Tibial artery (tissue), 4 donors: ENCODE measurements at regions not wholly inside any gene's neighbourhood (a gene's known extent, or its start where the extent isn't known, plus 50 kb on each side); places are given as distances from the start of the nearest gene placed in this dataset.

ENCODE experiments used
- DNase-seq, 2 donors: peaks; one replicate each; pipeline ENCODE4 v3.0.0-alpha.2; 2019
- H3K27ac ChIP-seq, 2 donors: fragments of 200-600 bp; sonication (generic) in 1 of 2; 1 replicate in 1 of 2; 2 replicates in 1 of 2; pipeline ENCODE4 v1.5.1; 2018 to 2019; ENCODE audit warnings: mild to moderate bottlenecking in 1 of 2
- H3K27me3 ChIP-seq, 2 donors: fragments of 200-600 bp; sonication (generic) in 1 of 2; one replicate each; pipeline versions ENCODE4 v1.5.1 to v1.6.0; 2016 to 2019
- H3K36me3 ChIP-seq, 3 donors: fragments of 200-600 bp; sonication (generic) in 2 of 3; one replicate each; pipeline ENCODE4 v1.5.1; 2016 to 2019; ENCODE audit warnings: mild to moderate bottlenecking in 2 of 3
- H3K4me1 ChIP-seq, 4 donors: fragments of 200-600 bp; sonication (generic) in 2 of 4; 1 replicate in 3 of 4; 2 replicates in 1 of 4; pipeline ENCODE4 v1.5.1; 2016 to 2019
- H3K4me3 ChIP-seq, 2 donors: fragments of 200-600 bp; sonication (generic) in 1 of 2; 1 replicate in 1 of 2; 2 replicates in 1 of 2; pipeline ENCODE4 v1.5.1; 2018 to 2019; ENCODE audit warnings: mild to moderate bottlenecking in 2 of 2
- H3K9me3 ChIP-seq, 3 donors: fragments of 200-600 bp; sonication (generic) in 1 of 3; one replicate each; pipeline ENCODE4 v1.5.1; 2016 to 2019
- CTCF ChIP-seq, 2 experiments: fragments of 200-600 bp in 1 of 2; fragments of 450-650 bp in 1 of 2; IDR thresholded peaks; one replicate each; pipeline ENCODE4 v1.5.1; 2017 to 2019; ENCODE audit warnings: antibody characterized with exemption in 2 of 2, mild to moderate bottlenecking in 1 of 2, moderate library complexity in 1 of 2
- intact Hi-C: fragments of 100-400 bp; cut with DNase I; formaldehyde crosslinking; loops from one replicate; pipeline ENCODE4 v1.15.0; 2023; ENCODE audit warnings: low total_unique reads

GRCh38 chr10:78687626-78688025, 381.1 kb upstream of the ZMIZ1 start:
- no peak for DNase-seq

GRCh38 chr10:78688230-78688900, 380.4 kb upstream of the ZMIZ1 start:
- Histone ChIP-seq H3K4me3 (no peak overlapping the region), H3K9me3 (no peaks in the 10 kb centered on the region), H3K36me3 (no peaks in the 10 kb centered on the region), H3K27ac (peak overlapping the region; percentile 76 to 87), H3K27me3 (no peaks in the 10 kb centered on the region), H3K4me1 (peaks cover 0 to 44% (median 24%) of the 10 kb centered on the region in 4 donors)
- TF ChIP-seq CTCF (IDR thresholded peaks at IDR 0.05), result no peak
- intact Hi-C loops, result loop anchor here (5.0 kb wide), 1 partner anchor 379 kb away; the partner anchor contains the start of gene ZMIZ1
- no peak for DNase-seq

More at GRCh38 chr10:78687626-78688025, 381.1 kb upstream of the ZMIZ1 start:
- Histone ChIP-seq H3K36me3 (no peaks in the 10 kb centered on the region), H3K4me3 (no peak overlapping the region), H3K4me1 (peaks cover 0 to 44% (median 24%) of the 10 kb centered on the region in 4 donors), H3K27ac (no peak overlapping the region), H3K27me3 (no peaks in the 10 kb centered on the region), H3K9me3 (no peaks in the 10 kb centered on the region)
- no peak for TF ChIP-seq CTCF (IDR thresholded peaks at IDR 0.05)
- intact Hi-C loops, result loop anchor here (5.0 kb wide), 1 partner anchor 380 kb away; the partner anchor contains the start of gene ZMIZ1

- Histone ChIP-seq H3K27ac (peak overlapping the region; percentile 76 to 87), H3K4me1 (peaks cover 0 to 44% (median 24%) of the 10 kb centered on the region in 4 donors), H3K9me3 (no peaks in the 10 kb centered on the region), H3K27me3 (no peaks in the 10 kb centered on the region), H3K4me3 (peak overlapping the region in 1 of 2 donors; percentile 30), H3K36me3 (no peaks in the 10 kb centered on the region)
- DNase-seq, result peak; percentile 78 to 95
- intact Hi-C loops, result loop anchor here (5.0 kb wide), 1 partner anchor 378 kb away; the partner anchor contains the start of gene ZMIZ1
- no peak for TF ChIP-seq CTCF (IDR thresholded peaks at IDR 0.05)
Observed at GRCh38 chr10:78688901-78689583, 379.7 kb upstream of the ZMIZ1 start.

GRCh38 chr10:78689584-78689935, 379.2 kb upstream of the ZMIZ1 start:
- Histone ChIP-seq H3K36me3 (no peaks in the 10 kb centered on the region), H3K27ac (peak overlapping the region; percentile 76 to 87), H3K4me3 (no peak overlapping the region), H3K27me3 (no peaks in the 10 kb centered on the region), H3K9me3 (no peaks in the 10 kb centered on the region), H3K4me1 (peaks cover 0 to 44% (median 24%) of the 10 kb centered on the region in 4 donors)
- intact Hi-C loops, result loop anchor here (5.0 kb wide), 1 partner anchor 378 kb away; the partner anchor contains the start of gene ZMIZ1
- DNase-seq, result no peak
- no peak for TF ChIP-seq CTCF (IDR thresholded peaks at IDR 0.05)

GRCh38 chr10:78690354-78691111, 378.2 kb upstream of the ZMIZ1 start:
- DNase-seq, result peak in 1 of 2 donors; percentile 59
- TF ChIP-seq CTCF (IDR thresholded peaks at IDR 0.05), result no peak
- no peaks in the 10 kb centered on the region for H3K27me3 ChIP-seq
- no peaks in the 10 kb centered on the region for H3K36me3 ChIP-seq
- intact Hi-C loops, result loop anchor here (10.0 kb wide), 1 partner anchor 114 kb away; no protein-coding TSS in a partner anchor
- H3K4me1 ChIP-seq, result peaks cover 0 to 44% (median 24%) of the 10 kb centered on the region in 4 donors
- no peak overlapping the region for H3K4me3 ChIP-seq
- no peaks in the 10 kb centered on the region for H3K9me3 ChIP-seq
- peak overlapping the region; percentile 76 to 87 for H3K27ac ChIP-seq
